NB4 (cell line): ENCODE measurements at regions not wholly inside any gene's neighbourhood (a gene's known extent, or its start where the extent isn't known, plus 50 kb on each side); places are given as distances from the start of the nearest gene placed in this dataset.

ENCODE experiments used
- POLR2A ChIP-seq: IDR thresholded peaks from 2 replicates; pipeline ENCODE4 v1.6.1; 2011; ENCODE audit warnings: mild to moderate bottlenecking; ENCODE audit not compliant: insufficient read length; ENCODE audit errors: extremely low read depth
- TF ChIP-seq, protein P1 (sequence below): IDR thresholded peaks from one replicate; pipeline ENCODE4 v1.5.1; 2012; ENCODE audit warnings: low read depth, low read length

DNA sequence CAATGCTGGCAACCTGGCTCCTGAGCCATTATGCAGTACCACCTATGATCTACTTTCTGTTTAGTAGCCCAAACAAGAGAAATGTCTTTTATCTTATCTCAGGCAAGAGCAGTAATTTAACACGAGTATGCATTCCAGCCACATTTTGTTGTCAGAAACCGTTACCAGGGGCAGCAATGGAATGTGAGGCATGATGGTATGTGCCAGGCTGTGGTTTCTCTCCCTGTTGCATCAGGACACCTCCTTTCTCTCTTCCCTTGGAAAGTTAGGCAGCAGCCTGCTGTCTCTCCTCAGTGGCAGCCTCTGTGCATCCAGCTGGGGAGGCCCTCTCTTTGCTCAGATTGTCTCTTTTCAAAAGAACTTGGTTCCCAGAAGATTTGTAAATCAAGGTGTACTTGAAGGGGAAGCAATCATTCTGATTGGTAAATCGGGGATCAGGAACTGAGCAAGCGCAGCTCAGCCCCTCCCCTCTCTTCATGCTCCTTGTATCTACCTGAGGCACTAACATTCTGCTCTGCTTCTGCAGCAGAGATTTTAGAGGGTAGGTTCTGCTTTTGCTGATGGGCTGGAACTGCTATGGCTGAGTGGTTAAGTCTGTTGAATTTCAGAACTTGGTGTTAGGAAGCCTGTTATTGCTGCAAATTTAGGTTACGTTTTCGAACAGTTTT, 229.2 kb downstream of the ADAMTS15 start:
- TF ChIP-seq, protein P1, sequence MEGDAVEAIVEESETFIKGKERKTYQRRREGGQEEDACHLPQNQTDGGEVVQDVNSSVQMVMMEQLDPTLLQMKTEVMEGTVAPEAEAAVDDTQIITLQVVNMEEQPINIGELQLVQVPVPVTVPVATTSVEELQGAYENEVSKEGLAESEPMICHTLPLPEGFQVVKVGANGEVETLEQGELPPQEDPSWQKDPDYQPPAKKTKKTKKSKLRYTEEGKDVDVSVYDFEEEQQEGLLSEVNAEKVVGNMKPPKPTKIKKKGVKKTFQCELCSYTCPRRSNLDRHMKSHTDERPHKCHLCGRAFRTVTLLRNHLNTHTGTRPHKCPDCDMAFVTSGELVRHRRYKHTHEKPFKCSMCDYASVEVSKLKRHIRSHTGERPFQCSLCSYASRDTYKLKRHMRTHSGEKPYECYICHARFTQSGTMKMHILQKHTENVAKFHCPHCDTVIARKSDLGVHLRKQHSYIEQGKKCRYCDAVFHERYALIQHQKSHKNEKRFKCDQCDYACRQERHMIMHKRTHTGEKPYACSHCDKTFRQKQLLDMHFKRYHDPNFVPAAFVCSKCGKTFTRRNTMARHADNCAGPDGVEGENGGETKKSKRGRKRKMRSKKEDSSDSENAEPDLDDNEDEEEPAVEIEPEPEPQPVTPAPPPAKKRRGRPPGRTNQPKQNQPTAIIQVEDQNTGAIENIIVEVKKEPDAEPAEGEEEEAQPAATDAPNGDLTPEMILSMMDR = no peak
- no peak for TF ChIP-seq POLR2A
